GM13976 (cell line): ENCODE measurements at regions not wholly inside any gene's neighbourhood (a gene's known extent, or its start where the extent isn't known, plus 50 kb on each side); places are given as distances from the start of the nearest gene placed in this dataset.

ENCODE experiments used
- DNase-seq: peaks from one replicate; pipeline ENCODE4 v3.0.0; 2012; ENCODE audit warnings: low spot score
- in situ Hi-C: fragments of 300-500 bp; cut with MboI; formaldehyde crosslinking; loops from one replicate; pipeline ENCODE4 v1.12.0; 2022; ENCODE audit warnings: low sequenced_read_pairs, mixed read lengths, inconsistent platforms; ENCODE audit not compliant: unreplicated experiment
- TF ChIP-seq, protein P1 (sequence below): IDR thresholded peaks from 2 replicates; pipeline ENCODE4 v1.5.1; 2012; ENCODE audit warnings: borderline replicate concordance, mild to moderate bottlenecking; ENCODE audit not compliant: insufficient read depth; ENCODE audit errors: extremely low read depth, missing control alignments, control extremely low read depth

- TF ChIP-seq, protein P1, sequence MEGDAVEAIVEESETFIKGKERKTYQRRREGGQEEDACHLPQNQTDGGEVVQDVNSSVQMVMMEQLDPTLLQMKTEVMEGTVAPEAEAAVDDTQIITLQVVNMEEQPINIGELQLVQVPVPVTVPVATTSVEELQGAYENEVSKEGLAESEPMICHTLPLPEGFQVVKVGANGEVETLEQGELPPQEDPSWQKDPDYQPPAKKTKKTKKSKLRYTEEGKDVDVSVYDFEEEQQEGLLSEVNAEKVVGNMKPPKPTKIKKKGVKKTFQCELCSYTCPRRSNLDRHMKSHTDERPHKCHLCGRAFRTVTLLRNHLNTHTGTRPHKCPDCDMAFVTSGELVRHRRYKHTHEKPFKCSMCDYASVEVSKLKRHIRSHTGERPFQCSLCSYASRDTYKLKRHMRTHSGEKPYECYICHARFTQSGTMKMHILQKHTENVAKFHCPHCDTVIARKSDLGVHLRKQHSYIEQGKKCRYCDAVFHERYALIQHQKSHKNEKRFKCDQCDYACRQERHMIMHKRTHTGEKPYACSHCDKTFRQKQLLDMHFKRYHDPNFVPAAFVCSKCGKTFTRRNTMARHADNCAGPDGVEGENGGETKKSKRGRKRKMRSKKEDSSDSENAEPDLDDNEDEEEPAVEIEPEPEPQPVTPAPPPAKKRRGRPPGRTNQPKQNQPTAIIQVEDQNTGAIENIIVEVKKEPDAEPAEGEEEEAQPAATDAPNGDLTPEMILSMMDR: no peak
- no peak for DNase-seq
- in situ Hi-C loops: no loop called here
Measured at GRCh38 chr2:215607766-215608165, 171.9 kb upstream of the FN1 start.

DNA sequence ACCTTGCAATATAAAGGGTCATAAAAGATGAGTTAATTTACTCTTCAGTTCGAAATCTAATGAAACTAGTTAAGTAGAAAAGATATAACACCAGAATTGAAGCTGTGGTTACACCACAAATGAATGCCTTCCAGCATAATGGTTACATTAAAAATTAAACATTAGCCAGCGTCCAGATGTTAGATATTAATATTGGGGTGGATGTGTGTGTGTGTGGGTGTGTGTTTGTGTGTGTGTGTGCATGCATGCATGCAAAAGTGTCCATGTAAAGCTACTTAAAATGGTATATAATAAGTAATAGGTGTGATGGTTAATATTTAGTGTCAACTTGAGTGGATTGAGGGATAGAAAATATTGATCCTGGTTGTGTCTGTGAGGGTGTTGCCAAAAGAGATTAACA is 170.4 kb upstream of the FN1 start:
- TF ChIP-seq, protein P1: no peak
- in situ Hi-C loops: no loop called here
- DNase-seq: no peak

GRCh38 chr2:215605214-215605613 is 169.3 kb upstream of the FN1 start:
- DNase-seq: no peak
- TF ChIP-seq, protein P1: no peak
- in situ Hi-C loops: no loop called here

DNA sequence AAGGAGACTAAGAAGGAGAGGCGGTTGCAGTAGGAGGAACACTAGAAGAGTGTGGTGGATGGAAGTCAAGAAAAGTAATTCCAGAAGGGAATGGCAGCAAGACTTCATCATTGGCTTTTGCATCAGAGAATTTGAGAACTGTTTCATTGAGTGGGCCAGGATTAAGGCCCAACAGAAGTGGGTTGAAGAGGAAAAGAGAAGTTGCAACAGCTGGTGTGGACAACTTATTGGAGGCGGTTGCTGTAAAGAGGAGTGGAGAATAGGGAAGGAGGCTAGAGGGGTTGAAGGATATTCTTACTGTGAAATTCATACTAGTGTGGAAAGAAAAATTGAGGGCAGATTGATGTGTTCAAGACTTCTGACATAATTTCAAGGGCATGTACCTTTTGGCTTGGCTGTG is 168.7 kb upstream of the FN1 start:
- in situ Hi-C loops: no loop called here
- DNase-seq: no peak
- TF ChIP-seq, protein P1: no peak

DNA sequence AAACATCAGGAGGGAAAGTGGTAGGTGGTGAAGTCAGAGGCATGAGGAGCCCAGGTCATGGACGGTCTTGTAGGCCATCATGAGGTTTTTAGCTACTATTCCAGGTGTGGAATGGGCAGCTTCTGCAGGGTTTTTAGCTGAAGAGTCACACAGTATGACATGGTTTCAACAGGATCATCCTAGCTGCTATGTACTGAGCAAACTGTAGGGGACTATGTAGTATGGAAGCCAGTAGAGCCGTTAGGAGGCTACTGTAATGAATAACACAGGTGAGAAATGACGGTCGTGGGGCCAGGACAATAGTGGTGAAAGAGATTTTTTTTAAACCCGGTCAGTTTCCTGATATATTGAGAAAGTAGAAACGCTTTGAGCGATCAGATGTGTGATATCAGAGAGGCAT is 167.6 kb upstream of the FN1 start:
- no peak for DNase-seq
- in situ Hi-C loops: no loop called here
- TF ChIP-seq, protein P1: no peak

DNA sequence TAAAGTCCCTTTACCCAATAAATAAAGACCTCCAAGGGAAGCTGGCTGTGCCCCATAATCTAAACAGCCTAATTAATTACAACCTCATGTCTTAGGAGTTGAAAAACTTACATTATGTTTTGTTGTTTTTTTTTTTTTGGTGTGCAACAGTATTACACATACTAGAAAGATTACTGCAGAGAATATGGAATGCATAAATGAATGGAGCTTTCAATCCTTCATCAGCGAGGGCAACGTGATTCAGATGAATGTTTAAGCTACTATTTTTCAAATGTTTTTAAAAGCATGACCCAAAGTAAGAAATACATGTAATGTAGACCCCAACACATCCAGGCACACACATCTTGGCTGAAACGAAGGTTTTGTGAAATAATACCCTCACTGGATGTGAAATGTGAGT is 167.1 kb upstream of the FN1 start:
- no peak for DNase-seq
- TF ChIP-seq, protein P1: no peak
- in situ Hi-C loops: no loop called here
